ENCODE measurements at regions not wholly inside any gene's neighbourhood (a gene's known extent, or its start where the extent isn't known, plus 50 kb on each side); places are given as distances from the start of the nearest gene placed in this dataset.

DNA sequence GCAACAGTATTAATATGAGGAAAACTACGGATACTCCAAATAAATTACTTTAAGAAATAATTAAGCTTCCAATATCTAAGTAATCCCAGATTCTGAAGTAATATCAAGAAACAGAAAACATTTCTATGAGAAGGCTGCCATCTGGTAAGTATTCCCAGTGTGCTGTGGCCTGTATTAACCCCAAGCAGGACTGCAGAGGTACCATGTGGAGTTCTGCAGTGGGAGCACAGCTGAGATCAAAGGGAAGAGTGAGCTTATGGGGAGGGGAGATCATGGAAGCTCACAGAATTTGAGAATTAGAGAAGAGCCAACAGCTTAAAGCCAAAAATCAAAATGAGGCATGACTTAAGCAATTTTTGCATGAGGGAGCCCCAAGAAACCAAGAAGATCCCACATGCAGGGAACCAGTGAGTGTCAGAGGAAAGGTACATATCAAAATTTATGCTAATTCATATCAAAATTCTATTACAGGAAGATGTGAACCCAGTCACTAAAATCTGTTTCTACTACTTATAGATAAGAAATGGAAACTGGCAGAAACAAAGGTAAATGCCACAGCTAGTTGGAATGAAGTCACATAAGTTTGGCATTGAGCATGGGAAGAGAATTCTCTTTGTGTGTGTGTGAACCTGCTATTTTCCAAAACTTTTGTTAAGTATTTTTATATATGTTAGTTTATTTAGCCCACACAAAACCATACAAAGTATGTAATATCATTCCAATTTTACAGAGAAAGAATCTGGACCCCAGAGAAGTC lies 62.6 kb upstream of the KITLG start:
- Histone ChIP-seq H3K9me3 (no peaks in the 10 kb centered on the region), H3K27me3 (no peaks in the 10 kb centered on the region), H3K36me3 (no peaks in the 10 kb centered on the region), H3K27ac (no peak overlapping the region), H3K4me1 (peaks cover 0 to 6% of the 10 kb centered on the region in 2 donors), H3K4me3 (no peak overlapping the region)
- intact Hi-C loops (cut with DNase I; ENCODE audit: low total_unique reads): no loop called here
- no peak for DNase-seq
- no peak for TF ChIP-seq POLR2A (IDR thresholded peaks at IDR 0.05)
- TF ChIP-seq, protein P1, sequence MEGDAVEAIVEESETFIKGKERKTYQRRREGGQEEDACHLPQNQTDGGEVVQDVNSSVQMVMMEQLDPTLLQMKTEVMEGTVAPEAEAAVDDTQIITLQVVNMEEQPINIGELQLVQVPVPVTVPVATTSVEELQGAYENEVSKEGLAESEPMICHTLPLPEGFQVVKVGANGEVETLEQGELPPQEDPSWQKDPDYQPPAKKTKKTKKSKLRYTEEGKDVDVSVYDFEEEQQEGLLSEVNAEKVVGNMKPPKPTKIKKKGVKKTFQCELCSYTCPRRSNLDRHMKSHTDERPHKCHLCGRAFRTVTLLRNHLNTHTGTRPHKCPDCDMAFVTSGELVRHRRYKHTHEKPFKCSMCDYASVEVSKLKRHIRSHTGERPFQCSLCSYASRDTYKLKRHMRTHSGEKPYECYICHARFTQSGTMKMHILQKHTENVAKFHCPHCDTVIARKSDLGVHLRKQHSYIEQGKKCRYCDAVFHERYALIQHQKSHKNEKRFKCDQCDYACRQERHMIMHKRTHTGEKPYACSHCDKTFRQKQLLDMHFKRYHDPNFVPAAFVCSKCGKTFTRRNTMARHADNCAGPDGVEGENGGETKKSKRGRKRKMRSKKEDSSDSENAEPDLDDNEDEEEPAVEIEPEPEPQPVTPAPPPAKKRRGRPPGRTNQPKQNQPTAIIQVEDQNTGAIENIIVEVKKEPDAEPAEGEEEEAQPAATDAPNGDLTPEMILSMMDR (IDR thresholded peaks at IDR 0.05): no peak

DNA sequence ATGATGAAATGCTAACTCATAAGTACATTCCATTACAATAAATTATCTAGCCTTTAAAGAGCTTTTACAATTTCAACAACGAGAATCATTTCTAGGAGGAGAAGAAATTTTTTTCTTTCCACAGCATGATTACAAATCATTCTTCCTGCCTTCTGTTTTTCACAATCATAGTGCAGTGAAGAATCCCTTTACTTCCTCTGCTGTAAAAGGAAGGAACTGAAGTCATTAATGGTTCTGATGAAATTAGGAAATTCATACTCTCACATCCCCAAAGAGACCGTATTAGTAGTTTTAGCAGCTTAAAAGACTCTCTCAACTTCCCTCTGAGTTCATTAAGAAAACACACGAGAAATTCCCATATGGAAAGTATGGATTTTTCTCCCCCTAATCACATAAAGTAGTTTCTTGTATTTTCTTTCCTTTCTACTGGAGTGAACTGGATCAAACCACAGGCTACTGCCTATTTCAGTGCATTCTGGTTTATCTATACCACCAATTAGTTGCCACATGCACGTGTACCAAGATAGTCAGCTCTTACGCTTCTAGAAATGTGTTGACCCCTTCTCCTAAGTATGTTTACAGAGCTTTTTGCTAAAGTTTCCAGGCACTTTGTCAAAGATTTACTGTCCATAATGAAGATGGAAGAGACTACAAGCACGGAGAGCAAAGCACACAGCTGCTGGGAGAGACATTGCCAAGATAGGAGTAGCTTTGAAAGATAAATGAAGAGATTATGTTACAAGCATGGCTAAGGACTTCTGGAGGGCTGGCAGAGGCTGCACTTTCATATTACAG lies 58.9 kb upstream of the KITLG start:
- Histone ChIP-seq H3K27me3 (no peaks in the 10 kb centered on the region), H3K27ac (peak overlapping the region; percentile 48 to 61), H3K4me3 (no peak overlapping the region), H3K36me3 (no peaks in the 10 kb centered on the region), H3K9me3 (no peaks in the 10 kb centered on the region), H3K4me1 (peaks cover 0 to 6% of the 10 kb centered on the region in 2 donors)
- DNase-seq: no peak
- intact Hi-C loops (cut with DNase I; ENCODE audit: low total_unique reads): no loop called here
- TF ChIP-seq, protein P1 (IDR thresholded peaks at IDR 0.05): no peak
- no peak for TF ChIP-seq POLR2A (IDR thresholded peaks at IDR 0.05)

DNA sequence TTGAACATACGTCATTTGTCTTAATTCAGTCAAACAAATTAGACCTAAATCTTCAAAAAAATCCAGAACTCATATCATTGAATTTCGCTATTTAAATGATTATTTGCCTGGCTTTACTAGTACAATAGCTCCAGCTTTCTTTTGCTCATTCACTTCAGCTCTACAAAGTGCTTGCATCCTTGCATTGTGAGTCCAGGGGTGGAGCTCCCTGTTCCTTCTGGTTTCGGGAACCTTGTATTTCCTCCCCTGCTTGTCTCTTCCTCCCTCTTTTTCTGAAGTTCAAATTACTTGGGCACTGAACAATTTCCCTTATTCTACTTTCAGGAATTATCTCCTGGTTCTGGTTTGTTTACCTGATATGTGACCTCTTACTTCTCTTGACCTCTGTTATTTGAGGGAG lies 58.1 kb upstream of the KITLG start:
- Histone ChIP-seq H3K4me1 (peaks cover 0 to 6% of the 10 kb centered on the region in 2 donors), H3K27me3 (no peaks in the 10 kb centered on the region), H3K4me3 (no peak overlapping the region), H3K9me3 (no peaks in the 10 kb centered on the region), H3K27ac (peak overlapping the region; percentile 48 to 61), H3K36me3 (no peaks in the 10 kb centered on the region)
- intact Hi-C loops (cut with DNase I; ENCODE audit: low total_unique reads): no loop called here
- DNase-seq: no peak
- no peak for TF ChIP-seq POLR2A (IDR thresholded peaks at IDR 0.05)
- TF ChIP-seq, protein P1 (IDR thresholded peaks at IDR 0.05): no peak

DNA sequence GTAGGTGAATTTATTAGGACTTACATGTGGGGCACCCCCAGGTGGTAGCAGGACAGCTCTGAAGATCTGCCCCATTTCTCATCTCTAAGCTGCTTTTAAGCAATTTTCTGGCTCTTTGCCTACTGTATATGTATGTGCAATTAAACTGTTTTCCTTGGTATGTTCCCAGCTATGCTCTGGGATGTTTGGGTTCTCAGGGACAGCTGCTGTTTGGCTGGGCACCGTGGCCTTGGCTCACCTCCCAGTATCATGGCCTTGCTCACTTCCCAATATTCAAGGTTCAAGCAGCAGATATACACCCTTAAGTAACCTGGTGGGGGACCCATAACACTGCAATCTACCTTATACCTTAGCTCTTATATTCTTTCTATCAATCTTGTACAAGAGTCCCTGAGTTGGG lies 53.7 kb upstream of the KITLG start:
- Histone ChIP-seq H3K36me3 (no peaks in the 10 kb centered on the region), H3K9me3 (no peaks in the 10 kb centered on the region), H3K4me3 (no peak overlapping the region), H3K4me1 (peaks cover 0 to 1% of the 10 kb centered on the region in 2 donors), H3K27me3 (no peaks in the 10 kb centered on the region), H3K27ac (no peak overlapping the region)
- DNase-seq: no peak
- no peak for TF ChIP-seq POLR2A (IDR thresholded peaks at IDR 0.05)
- TF ChIP-seq, protein P1 (IDR thresholded peaks at IDR 0.05): no peak
- intact Hi-C loops (cut with DNase I; ENCODE audit: low total_unique reads): no loop called here

DNA sequence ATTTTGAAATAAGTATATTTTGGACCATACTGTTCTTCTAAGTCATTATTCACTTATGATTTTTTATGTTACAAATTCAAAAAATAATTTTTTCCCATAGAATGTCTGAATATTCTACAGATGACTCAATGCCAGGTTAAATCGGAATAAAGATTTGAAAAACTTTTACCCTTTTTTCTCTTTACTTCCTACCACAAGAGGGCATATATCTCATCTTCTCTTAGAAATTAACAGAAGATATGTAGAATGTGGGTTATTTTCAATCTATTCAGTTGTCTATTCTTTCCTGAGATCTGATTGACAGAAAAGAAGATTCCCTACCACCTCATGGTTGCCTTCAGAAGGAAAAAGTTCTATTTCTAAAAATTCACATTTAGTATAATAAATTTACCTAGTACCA lies 53.0 kb upstream of the KITLG start:
- Histone ChIP-seq H3K9me3 (no peaks in the 10 kb centered on the region), H3K4me1 (no peaks in the 10 kb centered on the region), H3K27me3 (no peaks in the 10 kb centered on the region), H3K27ac (no peak overlapping the region), H3K36me3 (no peaks in the 10 kb centered on the region), H3K4me3 (no peak overlapping the region)
- intact Hi-C loops (cut with DNase I; ENCODE audit: low total_unique reads): no loop called here
- TF ChIP-seq POLR2A (IDR thresholded peaks at IDR 0.05): no peak
- TF ChIP-seq, protein P1 (IDR thresholded peaks at IDR 0.05): no peak
- DNase-seq: no peak
